ENCODE measurements at regions not wholly inside any gene's neighbourhood (a gene's known extent, or its start where the extent isn't known, plus 50 kb on each side); places are given as distances from the start of the nearest gene placed in this dataset.

- no peak for DNase-seq (ENCODE audit: low read depth)
Observed at GRCh38 chr2:211062297-211062612, 505.9 kb downstream of the CPS1 start.

DNA sequence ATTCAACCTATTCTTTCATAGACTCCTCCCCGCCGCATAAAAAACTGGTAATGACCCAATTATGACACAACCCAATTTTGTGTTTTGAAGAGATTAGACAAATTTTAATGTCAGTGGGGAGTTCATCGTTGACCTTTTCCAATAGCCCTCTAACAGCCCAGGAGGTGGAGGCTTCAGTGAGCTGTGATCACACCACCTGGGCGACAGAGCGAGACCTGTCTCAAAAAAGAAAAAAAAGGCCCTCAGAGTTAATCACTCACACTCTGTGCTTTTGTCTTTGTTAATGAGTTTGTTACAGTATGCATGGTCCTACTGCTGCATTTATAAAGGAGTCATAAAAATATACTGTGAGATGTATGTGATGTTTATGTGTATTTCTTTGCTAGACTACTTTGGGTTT, 510.6 kb downstream of the CPS1 start:
- no peak for DNase-seq (ENCODE audit: low read depth)

DNA sequence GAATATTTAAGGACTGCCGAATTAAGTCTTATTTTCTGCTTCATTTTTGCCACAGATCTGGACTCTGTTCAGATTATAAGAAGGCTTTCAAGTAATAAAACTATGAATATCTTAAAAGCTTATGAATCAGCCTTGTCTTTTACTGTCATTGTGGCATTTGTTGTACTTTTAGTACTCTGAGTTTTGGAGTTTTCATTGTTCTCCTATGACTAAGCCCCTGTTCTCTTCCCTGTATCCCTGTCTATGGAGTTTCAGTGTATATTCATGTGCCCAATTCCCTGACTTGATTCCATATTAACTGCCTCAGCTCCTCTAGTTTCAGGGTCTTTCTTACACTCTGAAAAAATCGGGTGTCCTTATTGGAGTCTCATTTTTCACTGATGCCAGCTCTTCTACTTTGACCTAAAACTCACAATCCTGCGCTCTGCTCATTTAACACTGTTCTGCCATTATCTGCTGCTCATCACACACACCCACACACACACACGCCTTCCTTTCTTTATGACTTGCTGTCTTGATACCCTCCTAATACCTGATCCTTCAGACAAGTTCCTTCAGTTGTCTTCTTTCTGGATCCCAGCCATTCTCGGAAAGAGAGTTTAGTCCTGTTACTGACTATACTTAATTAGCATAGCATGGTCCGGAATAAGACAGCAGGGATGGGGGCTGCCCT, 511.8 kb downstream of the CPS1 start:
- DNase-seq (ENCODE audit: low read depth) = no peak

DNA sequence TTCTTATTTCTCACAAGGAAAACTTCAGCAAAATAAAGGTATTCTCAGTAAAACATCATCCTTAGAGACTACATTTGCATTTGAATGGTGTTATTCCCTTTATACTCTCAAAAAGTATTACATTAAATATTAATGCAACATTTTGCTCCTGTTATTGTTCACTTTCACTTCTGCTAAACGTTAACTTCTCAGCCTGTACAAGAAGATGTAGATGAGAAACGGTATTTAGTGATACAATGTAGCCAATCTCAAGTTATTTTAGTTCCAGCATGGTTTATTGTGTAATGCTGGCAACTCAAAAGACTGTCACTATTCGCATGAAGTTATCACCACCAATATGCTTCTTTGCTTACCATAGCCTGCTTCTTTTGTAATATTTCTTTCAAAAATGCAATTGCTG, 514.1 kb downstream of the CPS1 start:
- no peak for DNase-seq (ENCODE audit: low read depth)

DNA sequence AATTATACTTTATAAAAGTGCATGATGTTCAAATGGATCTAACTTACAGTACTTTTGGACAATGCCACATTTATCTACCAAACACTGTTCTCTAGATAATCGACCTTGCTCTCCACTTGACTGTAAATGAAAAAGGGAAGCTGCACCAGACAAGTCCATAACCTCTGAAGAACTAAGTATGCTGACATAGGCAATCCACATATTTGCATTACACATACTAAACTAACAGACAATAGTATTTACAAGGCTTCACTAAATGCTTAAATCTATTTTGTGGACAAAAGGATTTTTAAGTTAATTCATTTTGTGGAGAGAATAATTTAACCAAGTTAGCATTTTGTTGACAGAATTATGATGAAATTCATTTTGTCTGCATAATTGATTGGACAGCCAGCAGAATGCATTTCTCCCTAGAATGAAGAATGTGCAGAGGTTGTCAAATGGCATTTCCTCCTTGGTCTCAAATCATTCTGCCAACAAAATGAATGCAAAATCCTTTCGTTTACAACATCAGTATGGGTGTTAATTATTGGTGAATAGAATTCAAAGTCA, 520.9 kb downstream of the CPS1 start:
- DNase-seq (ENCODE audit: low read depth) = no peak

DNA sequence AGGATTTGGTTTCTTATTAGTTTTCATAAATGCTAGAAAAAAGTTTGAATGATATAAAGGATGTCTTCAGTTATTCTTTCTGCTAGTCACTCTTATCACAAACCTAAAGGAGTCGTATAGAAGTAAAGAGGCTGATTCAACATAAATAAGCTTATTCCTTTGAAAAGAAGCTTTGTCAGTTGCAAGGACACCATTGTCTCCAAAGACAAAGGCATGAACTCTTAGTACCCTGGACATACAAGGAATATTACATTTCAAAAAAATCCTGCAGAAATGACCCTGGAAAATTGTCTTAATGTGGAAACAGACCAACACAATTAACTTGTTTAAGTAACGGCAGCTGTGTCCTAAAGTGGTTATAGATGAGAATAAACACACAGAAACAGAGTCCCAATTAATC, 528.0 kb downstream of the CPS1 start:
- no peak for DNase-seq (ENCODE audit: low read depth)

GRCh38 chr2:211085056-211085680, 528.8 kb downstream of the CPS1 start:
- DNase-seq (ENCODE audit: low read depth) = no peak

DNA sequence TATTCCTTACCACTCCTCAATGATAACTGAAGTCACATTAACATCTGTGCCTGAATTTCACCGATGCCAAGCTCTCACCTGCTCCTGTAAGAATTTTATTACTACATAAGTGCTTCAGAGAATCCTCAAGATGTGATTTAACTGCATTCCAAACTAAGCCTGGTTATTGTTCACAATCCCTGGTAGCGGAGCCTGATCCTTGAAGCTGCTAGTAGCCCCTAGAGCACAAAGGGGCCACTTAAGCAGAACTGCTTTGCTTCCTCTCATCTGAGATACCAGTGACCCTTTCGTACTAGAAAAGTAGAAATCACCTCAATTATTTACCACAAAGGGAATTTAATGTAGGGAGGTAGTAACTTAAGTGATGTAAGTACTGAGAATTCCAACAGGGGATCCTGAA, 529.6 kb downstream of the CPS1 start:
- DNase-seq (ENCODE audit: low read depth) = no peak

DNA sequence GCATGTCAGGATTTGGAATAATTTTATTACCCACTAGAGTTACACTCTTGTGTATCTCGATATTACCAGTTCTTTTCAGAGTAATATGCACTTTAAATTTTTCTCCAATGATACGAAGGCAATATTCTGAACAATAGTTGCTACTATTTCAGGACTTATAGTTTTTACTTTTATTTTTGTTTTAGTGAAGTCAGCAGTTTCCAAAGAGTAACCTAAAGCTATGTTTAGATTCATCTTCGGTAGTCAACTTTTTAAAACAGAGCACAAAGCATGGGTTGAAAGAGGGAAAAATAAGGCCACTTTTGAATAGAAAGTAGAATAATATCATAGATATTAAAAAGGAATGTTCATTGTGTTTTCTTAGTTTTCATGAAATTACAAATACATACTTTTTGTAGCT, 532.7 kb downstream of the CPS1 start:
- DNase-seq (ENCODE audit: low read depth) = no peak

DNA sequence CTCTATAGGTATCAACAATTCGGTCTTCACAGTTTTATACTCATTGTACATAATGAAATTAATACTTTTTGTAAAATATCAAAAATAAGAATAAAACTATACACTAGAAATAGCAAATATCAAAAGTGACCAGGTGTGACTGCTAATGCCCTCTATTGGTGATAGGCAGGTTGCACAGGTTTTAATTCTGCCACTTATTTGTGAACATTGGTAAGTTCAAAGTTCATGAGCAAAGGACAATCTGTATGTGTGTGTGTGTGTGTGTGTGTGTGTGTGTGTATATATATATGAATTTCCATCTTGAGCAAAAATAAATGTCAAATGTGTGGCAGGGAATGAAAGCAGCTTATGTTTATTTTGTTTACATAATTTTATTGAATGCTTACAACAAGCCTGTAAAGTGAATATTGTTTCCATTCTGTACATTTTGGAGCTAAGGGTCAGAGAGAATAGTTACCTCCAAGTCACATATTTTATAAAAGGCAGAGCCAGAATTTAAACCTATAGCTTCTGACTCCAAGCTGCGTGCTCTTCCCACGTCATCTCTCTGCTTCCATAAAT, 537.4 kb downstream of the CPS1 start:
- no peak for DNase-seq (ENCODE audit: low read depth)

DNA sequence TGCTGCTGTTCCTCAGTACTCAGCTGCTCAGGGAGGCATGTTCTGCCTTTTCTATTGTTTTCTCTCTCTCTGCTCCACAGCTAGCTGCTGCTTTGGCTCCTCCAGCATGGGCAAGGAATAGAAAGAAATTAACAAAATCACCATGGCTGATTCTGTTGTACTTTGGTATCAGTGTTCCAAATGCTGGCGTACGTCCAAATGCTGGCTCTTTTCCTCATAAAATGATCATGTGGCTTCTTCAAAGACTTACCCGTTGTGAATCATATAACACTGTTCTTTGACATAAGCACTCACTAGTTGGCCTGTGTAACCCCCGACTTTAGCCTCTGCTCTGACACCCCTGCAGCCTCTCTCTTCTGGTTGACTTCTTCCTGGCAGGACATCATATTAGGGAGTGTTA, 547.6 kb downstream of the CPS1 start:
- no peak for DNase-seq (ENCODE audit: low read depth)

GRCh38 chr2:211113334-211114175, 557.2 kb downstream of the CPS1 start:
- no peak for DNase-seq (ENCODE audit: low read depth)

GRCh38 chr2:211114826-211115455, 558.5 kb downstream of the CPS1 start:
- no peak for DNase-seq (ENCODE audit: low read depth)

DNA sequence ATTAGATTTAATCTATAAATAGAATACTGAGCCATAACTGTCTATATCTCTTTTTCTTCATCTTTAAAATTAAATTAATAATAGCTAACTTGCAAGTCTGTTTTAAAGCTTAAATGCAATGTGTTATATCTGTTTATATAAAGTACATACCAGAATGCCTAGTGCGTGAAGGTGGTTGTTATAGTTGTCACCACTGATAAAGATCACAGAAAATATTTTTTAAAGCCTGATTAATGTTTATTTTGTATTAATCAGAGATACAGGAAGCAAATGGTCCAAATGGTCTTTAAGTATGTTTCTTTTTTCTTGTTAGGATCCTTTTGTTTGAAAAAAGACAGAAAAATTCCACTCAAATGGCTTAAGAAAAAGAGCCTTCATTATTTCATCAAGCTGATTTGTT, 560.6 kb downstream of the CPS1 start:
- no peak for DNase-seq (ENCODE audit: low read depth)

- DNase-seq (ENCODE audit: low read depth) = no peak
Observed at GRCh38 chr2:211126256-211126655, 569.9 kb downstream of the CPS1 start.

DNA sequence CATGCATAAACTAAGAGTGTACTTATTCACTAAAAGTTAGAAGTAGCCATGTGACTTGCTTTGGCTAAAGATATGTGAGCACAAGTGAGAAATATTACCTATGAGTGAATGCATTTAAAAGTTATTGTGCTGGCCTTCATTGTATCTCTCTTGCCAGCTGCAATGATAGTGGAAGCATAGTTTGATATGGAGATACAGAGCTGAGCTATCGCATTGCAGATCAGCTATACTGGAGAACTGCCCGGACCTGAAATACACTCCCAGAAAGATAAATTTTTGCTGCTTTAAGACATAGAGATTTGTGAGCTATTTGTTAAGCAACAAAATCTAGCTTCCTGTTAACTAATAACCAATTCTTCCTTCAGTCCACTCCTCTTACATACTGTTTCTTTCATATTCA, 571.1 kb downstream of the CPS1 start:
- DNase-seq (ENCODE audit: low read depth) = no peak

GRCh38 chr2:211128287-211128686, 571.9 kb downstream of the CPS1 start:
- no peak for DNase-seq (ENCODE audit: low read depth)

DNA sequence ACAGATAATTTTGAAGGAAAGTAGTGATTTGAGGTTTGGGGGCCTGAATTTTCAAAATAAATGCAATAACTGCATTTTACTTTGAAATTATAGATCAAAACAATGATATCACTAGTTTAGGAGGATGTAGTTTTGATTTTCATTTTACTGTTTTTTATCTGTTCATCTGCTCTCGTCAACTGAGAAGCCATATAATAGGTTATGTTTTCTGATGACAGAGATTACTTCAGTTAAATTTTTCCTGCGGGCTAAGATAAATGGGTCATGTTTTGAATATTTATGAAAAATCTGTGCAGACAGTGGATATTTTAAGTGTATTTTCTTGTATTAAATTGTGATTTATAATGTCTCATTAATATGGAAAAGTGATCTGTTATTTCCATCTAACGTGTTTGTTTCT, 573.4 kb downstream of the CPS1 start:
- no peak for DNase-seq (ENCODE audit: low read depth)

DNA sequence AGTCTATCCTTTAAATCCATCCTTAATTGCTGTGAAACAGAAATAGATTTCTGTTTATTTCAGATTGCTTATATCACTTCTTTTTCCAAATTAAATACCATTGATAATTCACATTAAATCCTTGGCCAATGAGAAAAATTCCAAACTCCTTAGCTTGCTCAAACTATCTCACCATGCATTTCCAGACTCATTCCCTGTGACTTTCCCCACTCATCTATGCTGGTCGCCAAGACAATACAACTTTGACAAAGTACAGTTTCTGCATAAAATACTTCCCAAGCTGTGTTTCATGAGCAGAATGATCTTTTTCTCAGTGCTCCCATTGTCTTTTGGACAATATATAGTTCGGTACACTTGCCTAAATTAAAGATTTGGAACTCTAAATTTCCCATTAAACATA, 575.6 kb downstream of the CPS1 start:
- no peak for DNase-seq (ENCODE audit: low read depth)

DNA sequence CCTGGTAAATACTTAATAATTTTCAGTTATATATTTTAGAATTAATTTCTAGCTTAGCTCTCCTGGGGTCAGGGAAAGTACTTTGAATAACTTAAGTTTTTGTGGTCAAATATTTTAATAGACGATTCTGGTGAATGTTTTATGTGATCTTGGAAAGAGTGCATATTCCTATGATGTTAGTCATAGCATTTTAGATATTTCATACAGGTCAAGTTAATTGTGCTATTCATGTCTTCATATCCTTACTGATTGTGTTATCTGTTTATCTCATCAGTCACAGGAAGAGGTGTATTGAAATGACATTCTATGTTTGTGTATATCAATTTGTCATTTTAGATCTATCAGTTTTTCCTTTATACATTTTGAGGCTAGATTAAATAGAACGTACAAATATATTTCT, 576.2 kb downstream of the CPS1 start:
- no peak for DNase-seq (ENCODE audit: low read depth)

DNA sequence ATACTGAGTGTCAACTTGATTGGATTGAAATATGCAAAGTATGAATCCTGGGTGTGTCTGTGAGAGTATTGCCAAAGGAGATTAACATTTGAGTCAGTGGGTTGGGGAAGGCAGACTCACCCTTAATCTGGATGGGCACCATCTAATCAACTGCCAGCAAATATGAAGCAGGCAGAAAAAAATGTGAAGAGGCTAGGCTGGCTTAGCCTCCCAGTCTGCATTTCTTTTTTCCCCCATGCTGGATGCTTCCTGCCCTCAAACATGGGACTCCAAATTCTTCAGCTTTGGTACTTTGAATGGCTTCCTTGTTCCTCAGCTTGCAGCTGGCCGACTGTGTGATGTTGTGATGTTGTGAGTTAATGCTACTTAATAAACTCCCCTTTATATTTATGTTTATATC, 577.4 kb downstream of the CPS1 start:
- DNase-seq (ENCODE audit: low read depth) = no peak

- DNase-seq (ENCODE audit: low read depth) = no peak
Observed at GRCh38 chr2:211138551-211138950, 582.2 kb downstream of the CPS1 start.
